ENCODE measurements at regions not wholly inside any gene's neighbourhood (a gene's known extent, or its start where the extent isn't known, plus 50 kb on each side); places are given as distances from the start of the nearest gene placed in this dataset.
"Not testable (repeated sequence)": the region's sequence is repeated elsewhere in the genome, so short reads cannot be mapped to it uniquely, and the experiment has no call there.

- DNase-seq: no peak
Observed at GRCh38 chr5:10125116-10125515, 124.6 kb downstream of the ATPSCKMT start.

GRCh38 chr5:10124287-10124686 is 125.4 kb downstream of the ATPSCKMT start:
- DNase-seq: no peak

- DNase-seq: no peak
Observed at GRCh38 chr5:10123254-10123989, 126.3 kb downstream of the ATPSCKMT start.

- no peak for DNase-seq
Observed at GRCh38 chr5:10122076-10122726, 127.5 kb downstream of the ATPSCKMT start.

- no peak for DNase-seq
Observed at GRCh38 chr5:10120934-10121333, 128.8 kb downstream of the ATPSCKMT start.

GRCh38 chr5:10118150-10118549 is 131.5 kb downstream of the ATPSCKMT start:
- no peak for DNase-seq

- no peak for DNase-seq
Observed at GRCh38 chr5:10116594-10116993, 133.1 kb downstream of the ATPSCKMT start.

GRCh38 chr5:10115669-10116068 is 134.0 kb downstream of the ATPSCKMT start:
- DNase-seq: no peak

- DNase-seq: no peak
Observed at GRCh38 chr5:10111571-10111970, 138.1 kb downstream of the ATPSCKMT start.

GRCh38 chr5:10110228-10110627 is 139.5 kb downstream of the ATPSCKMT start:
- DNase-seq: no peak

GRCh38 chr5:10109299-10109698 is 140.4 kb downstream of the ATPSCKMT start:
- DNase-seq: no peak

- no peak for DNase-seq
Observed at GRCh38 chr5:10106806-10107205, 142.9 kb downstream of the ATPSCKMT start.

- no peak for DNase-seq
Observed at GRCh38 chr5:10106285-10106684, 143.4 kb downstream of the ATPSCKMT start.

GRCh38 chr5:10102706-10103497 is 146.8 kb downstream of the ATPSCKMT start:
- no peak for DNase-seq

- DNase-seq: not testable (repeated sequence)
Observed at GRCh38 chr5:10102235-10102634, 147.5 kb downstream of the ATPSCKMT start.

- DNase-seq: no peak
Observed at GRCh38 chr5:10099548-10099947, 150.1 kb downstream of the ATPSCKMT start.

GRCh38 chr5:10091701-10092100 is 158.0 kb downstream of the ATPSCKMT start:
- no peak for DNase-seq

- DNase-seq: no peak
Observed at GRCh38 chr5:10090074-10090473, 159.6 kb downstream of the ATPSCKMT start.

GRCh38 chr5:10085185-10085584 is 164.5 kb downstream of the ATPSCKMT start:
- no peak for DNase-seq

- DNase-seq: no peak
Observed at GRCh38 chr5:10081584-10081983, 168.1 kb downstream of the ATPSCKMT start.

- DNase-seq: no peak
Observed at GRCh38 chr5:10077791-10078545, 171.7 kb downstream of the ATPSCKMT start.

GRCh38 chr5:10073441-10074104 is 176.1 kb downstream of the ATPSCKMT start:
- DNase-seq: no peak
